GM13976 (cell line): ENCODE measurements at regions not wholly inside any gene's neighbourhood (a gene's known extent, or its start where the extent isn't known, plus 50 kb on each side); places are given as distances from the start of the nearest gene placed in this dataset.

ENCODE experiments used
- DNase-seq: peaks from one replicate; pipeline ENCODE4 v3.0.0; 2012; ENCODE audit warnings: low spot score
- in situ Hi-C: fragments of 300-500 bp; cut with MboI; formaldehyde crosslinking; loops from one replicate; pipeline ENCODE4 v1.12.0; 2022; ENCODE audit warnings: low sequenced_read_pairs, mixed read lengths, inconsistent platforms; ENCODE audit not compliant: unreplicated experiment
- TF ChIP-seq, protein P1 (sequence below): IDR thresholded peaks from 2 replicates; pipeline ENCODE4 v1.5.1; 2012; ENCODE audit warnings: borderline replicate concordance, mild to moderate bottlenecking; ENCODE audit not compliant: insufficient read depth; ENCODE audit errors: extremely low read depth, missing control alignments, control extremely low read depth

DNA sequence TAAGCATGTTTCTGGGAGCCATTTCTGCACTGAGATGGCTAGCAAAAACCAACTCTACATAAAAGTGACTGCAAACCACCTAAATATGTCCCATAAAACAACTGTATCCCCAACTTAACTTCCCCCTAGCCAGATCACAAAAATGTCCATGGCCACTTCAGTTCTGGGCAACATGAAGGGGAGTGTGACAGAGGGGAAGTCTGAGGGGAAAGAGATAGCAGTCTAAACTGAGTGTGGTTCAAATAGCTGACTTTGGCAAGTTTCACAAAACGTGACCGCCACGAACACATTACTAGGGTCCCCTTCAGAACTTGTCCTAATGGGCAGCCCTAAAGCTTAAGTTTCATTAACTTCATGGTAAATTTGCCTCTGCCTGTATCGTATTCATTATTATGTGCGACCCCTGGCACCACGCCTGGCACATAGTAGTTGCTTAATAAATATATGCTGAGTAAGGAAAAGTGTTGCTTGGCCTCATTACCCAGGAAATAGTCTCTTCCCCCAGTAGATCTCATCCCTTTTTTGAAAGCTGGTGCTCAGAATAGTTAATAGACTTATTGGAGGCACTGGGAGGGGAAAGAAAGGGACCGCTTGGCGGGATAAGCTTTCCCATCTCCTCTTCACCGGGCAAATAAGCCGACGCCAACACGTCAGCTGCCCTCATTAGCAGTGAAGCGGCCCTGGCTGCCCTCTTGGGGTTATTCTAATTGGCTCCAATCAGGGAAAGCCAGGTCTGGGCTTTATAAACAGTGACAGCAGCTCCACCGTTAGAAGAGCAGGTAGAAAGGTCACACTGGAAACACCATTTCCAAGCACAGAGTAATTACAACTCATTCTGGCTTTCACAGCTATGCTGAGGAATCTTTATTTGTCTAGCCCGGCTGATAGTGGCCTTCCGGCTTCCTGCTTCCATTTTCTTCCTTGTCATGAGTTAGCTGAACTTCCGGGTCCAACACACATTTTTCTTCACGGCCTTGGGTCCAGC lies 122.1 kb downstream of the LRIG2 start:
- DNase-seq: no peak
- TF ChIP-seq, protein P1, sequence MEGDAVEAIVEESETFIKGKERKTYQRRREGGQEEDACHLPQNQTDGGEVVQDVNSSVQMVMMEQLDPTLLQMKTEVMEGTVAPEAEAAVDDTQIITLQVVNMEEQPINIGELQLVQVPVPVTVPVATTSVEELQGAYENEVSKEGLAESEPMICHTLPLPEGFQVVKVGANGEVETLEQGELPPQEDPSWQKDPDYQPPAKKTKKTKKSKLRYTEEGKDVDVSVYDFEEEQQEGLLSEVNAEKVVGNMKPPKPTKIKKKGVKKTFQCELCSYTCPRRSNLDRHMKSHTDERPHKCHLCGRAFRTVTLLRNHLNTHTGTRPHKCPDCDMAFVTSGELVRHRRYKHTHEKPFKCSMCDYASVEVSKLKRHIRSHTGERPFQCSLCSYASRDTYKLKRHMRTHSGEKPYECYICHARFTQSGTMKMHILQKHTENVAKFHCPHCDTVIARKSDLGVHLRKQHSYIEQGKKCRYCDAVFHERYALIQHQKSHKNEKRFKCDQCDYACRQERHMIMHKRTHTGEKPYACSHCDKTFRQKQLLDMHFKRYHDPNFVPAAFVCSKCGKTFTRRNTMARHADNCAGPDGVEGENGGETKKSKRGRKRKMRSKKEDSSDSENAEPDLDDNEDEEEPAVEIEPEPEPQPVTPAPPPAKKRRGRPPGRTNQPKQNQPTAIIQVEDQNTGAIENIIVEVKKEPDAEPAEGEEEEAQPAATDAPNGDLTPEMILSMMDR: no peak
- in situ Hi-C loops: no loop called here

DNA sequence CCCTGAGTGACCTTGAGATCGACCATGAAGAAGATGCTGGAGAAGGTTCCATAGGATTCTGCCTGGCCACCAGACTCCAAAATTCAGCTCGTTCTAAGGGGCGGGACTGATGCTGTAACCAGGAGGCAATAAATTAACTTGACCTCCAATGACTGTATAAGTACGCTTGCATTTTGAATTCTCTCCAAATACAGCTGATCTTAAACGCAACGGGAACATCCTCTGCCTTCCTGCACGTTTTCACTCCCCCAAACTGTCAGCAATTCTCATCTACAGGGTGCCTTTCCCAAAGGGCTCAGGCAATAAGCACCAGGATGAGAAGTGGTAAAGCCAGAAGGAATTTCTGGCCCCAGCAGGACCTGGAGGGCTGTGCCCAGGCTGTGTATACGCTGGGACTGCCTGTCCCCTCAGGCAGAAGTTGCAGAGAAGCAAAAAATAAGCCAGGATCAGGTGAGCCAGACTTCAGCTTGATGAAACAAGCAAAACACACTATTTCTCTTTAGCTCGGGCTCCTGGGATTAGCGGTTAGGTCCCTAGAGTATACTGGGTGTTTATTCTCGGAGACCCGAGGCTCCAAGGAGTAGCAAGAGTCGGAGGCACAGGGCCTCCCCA lies 124.8 kb downstream of the LRIG2 start:
- DNase-seq: no peak
- in situ Hi-C loops: no loop called here

DNA sequence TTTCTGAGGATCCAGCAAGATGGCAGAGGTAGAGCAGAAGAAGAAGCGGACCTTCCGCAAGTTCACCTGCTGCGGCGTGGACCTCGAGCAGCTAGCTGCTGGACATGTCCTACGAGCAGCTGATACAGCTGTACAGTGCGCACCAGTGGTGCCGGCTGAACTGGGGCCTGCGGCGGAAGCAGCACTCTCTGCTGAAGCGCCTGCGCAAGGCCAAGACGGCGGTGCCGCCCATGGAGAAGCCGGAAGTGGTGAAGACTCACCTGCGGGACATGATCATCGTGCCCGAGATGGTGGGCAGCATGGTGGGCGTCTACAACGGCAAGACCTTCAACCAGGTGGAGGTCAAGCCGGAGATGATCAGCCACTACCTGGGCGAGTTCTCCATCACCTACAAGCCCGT lies 125.8 kb downstream of the LRIG2 start:
- DNase-seq: no peak
- TF ChIP-seq, protein P1: no peak
- in situ Hi-C loops: no loop called here

More for the DNA sequence above, 124.8 kb downstream of the LRIG2 start:
- TF ChIP-seq, protein P1: no peak

DNA sequence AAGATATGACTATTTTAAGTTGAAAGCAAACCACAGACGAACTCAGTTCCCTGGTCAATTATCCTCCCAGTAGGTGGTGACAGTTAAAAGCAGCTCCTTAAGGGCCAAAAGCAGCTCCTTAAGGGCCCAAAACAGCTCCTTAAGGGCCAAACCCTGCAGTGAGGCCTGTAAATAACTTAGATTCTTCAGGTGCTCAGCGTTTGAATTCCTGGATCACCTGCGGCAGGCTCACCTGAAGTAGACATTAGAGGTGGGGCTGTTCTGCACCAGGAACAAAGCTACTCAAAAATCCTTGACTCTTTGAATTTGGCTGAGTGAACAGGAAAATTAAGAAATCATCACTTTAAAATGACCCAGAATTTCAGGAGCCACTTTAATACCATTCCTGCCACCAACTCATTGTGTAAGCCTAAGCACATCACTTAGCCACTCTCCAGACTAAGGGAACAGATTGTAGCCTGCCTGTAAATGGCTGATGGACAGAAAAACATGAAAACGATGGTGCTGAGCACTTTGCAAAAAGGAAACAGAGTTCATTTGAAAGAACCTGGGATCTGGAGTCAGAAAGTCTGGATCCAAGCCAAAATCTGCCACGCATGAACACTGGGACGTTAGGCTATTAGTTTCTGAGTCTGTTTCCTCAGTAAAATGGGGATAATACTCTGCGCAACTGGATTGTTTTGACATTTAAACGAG lies 126.9 kb downstream of the LRIG2 start:
- in situ Hi-C loops: no loop called here
- TF ChIP-seq, protein P1: no peak
- DNase-seq: no peak

DNA sequence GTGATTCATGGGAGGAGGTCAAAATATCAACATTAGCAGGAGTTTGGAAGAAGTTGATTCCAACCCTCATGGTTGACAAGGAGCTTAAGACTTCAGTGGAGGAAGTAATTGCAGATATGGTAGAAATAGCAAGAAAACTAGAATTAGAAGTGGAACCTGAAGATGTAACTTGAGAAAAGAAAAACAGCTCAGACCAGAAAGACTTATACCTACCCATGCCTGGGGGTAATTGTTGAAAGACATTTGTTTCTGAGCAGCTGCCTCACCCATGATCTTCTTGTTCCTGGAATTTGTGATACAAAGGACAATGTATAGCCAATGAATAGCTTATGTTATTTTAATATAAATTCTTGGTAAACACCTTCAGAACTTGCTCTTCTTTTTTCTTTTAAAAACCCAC lies 128.6 kb downstream of the LRIG2 start:
- DNase-seq: no peak
- in situ Hi-C loops: no loop called here
- TF ChIP-seq, protein P1: no peak

DNA sequence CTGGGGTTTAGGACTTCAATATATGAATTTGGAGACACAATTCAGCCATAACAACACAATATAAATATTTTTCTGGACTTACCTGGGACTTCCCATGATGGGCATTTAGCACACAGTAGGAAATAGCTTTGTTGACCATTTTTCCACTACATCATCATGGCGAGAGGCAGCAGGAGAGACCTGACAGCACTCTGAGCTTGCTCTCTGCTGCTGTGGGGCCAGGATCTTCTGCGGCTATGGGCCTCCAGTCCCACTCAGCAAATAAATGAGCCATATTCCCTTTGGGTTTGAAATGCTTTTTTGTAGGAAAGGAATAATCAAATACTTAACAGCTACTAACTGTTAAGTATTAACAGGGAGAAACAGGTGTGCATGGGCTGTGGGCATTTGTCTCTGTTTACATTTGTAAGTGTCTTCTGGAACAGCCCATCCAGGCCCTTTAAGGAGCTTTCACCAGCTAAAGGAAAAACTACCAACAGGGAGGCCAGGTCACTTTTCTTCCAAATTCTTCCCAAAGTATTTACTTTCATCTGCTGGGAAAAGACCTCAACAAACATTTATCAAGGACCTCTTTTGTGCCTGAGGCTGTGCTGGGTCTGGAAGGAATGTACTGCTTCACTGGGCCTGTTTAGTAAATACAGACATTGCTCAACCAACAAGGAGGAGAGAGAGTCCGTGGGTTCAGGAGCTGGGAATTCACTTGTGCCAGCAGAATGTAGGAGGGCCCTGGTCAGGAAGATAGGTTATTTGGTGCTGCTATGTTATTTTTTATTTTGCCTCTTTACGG lies 133.2 kb downstream of the LRIG2 start:
- TF ChIP-seq, protein P1: no peak
- DNase-seq: no peak
- in situ Hi-C loops: no loop called here
